Osteoblast (primary cell): ENCODE measurements at regions not wholly inside any gene's neighbourhood (a gene's known extent, or its start where the extent isn't known, plus 50 kb on each side); places are given as distances from the start of the nearest gene placed in this dataset.

Experiments
- DNase-seq: peaks from one replicate; pipeline ENCODE4 v3.0.0; 2011; ENCODE audit warnings: low spot score, mixed read lengths; ENCODE audit not compliant: insufficient read length; ENCODE audit errors: missing footprints
- H2AFZ ChIP-seq: 2 replicates; pipeline ENCODE4 v1.6.0; 2011; ENCODE audit warnings: mild to moderate bottlenecking, low read length
- H3K27ac ChIP-seq: 2 replicates; pipeline ENCODE4 v1.5.1; 2011; ENCODE audit warnings: mild to moderate bottlenecking, low read depth, low read length, moderate library complexity
- H3K27me3 ChIP-seq: 2 replicates; pipeline ENCODE4 v1.6.0; 2012; ENCODE audit warnings: mild to moderate bottlenecking, control low read depth, inconsistent platforms, low read length, moderate library complexity; ENCODE audit not compliant: insufficient read depth
- H3K36me3 ChIP-seq: 2 replicates; pipeline ENCODE4 v1.5.1; 2011; ENCODE audit warnings: mild to moderate bottlenecking, low read length, control low read depth, moderate library complexity; ENCODE audit not compliant: insufficient read depth
- H3K4me1 ChIP-seq: 2 replicates; pipeline ENCODE4 v1.5.1; 2011; ENCODE audit warnings: mild to moderate bottlenecking, low read length, control low read depth, moderate library complexity; ENCODE audit not compliant: insufficient read depth
- H3K4me2 ChIP-seq: 2 replicates; pipeline ENCODE4 v1.6.0; 2011; ENCODE audit warnings: mild to moderate bottlenecking, low read length; ENCODE audit not compliant: insufficient read depth
- H3K4me3 ChIP-seq: fragments of 200-600 bp; sonication (generic); 3 replicates; pipeline ENCODE4 v1.5.1; 2012; ENCODE audit warnings: mild to moderate bottlenecking, low read length, inconsistent platforms; ENCODE audit not compliant: insufficient read depth
- H3K79me2 ChIP-seq: 2 replicates; pipeline ENCODE4 v1.6.0; 2012; ENCODE audit warnings: mild to moderate bottlenecking, low read length, control low read depth, inconsistent platforms; ENCODE audit not compliant: insufficient read depth
- H3K9me3 ChIP-seq: 2 replicates; pipeline ENCODE4 v1.5.1; 2011; ENCODE audit warnings: low read depth, low read length, control low read depth
- H4K20me1 ChIP-seq: 2 replicates; pipeline ENCODE4 v1.6.0; 2012; ENCODE audit warnings: mild to moderate bottlenecking, low read length, control low read depth; ENCODE audit not compliant: insufficient read depth
- TF ChIP-seq, protein P1 (sequence below): IDR thresholded peaks from 2 replicates; pipeline ENCODE4 v1.5.1; 2011; ENCODE audit warnings: mild to moderate bottlenecking, low read depth, low read length, moderate library complexity; ENCODE audit errors: extremely low read depth

DNA sequence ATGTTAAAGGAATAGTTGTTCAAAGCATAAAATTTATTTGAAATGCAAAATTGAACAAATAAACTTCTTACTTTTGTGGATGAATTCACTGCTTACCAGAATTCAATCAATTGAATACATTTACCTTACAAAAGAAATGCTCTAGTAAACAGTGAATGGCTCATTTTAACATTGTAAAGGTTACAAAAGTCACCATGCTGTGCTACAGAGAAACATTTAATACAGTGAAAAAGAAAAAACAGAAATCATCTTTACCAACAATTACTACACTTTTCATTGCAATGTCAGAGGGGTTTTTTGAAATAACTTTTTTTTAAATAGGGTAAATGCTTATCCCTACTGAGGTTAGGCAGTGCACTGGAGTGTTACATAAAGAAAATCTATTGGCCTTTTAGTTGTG, 853.0 kb downstream of the NCAM2 start:
- DNase-seq: no peak
- H3K9me3 ChIP-seq: peaks cover 2% of the 10 kb centered on the region
- no peaks in the 10 kb centered on the region for H3K27me3 ChIP-seq
- H3K4me3 ChIP-seq: no peak overlapping the region
- no peaks in the 10 kb centered on the region for H4K20me1 ChIP-seq
- no peaks in the 10 kb centered on the region for H3K79me2 ChIP-seq
- H3K36me3 ChIP-seq: no peaks in the 10 kb centered on the region
- H2AFZ ChIP-seq: no peak overlapping the region
- H3K4me1 ChIP-seq: no peaks in the 10 kb centered on the region
- no peak overlapping the region for H3K27ac ChIP-seq
- TF ChIP-seq, protein P1, sequence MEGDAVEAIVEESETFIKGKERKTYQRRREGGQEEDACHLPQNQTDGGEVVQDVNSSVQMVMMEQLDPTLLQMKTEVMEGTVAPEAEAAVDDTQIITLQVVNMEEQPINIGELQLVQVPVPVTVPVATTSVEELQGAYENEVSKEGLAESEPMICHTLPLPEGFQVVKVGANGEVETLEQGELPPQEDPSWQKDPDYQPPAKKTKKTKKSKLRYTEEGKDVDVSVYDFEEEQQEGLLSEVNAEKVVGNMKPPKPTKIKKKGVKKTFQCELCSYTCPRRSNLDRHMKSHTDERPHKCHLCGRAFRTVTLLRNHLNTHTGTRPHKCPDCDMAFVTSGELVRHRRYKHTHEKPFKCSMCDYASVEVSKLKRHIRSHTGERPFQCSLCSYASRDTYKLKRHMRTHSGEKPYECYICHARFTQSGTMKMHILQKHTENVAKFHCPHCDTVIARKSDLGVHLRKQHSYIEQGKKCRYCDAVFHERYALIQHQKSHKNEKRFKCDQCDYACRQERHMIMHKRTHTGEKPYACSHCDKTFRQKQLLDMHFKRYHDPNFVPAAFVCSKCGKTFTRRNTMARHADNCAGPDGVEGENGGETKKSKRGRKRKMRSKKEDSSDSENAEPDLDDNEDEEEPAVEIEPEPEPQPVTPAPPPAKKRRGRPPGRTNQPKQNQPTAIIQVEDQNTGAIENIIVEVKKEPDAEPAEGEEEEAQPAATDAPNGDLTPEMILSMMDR: no peak
- H3K4me2 ChIP-seq: no peak overlapping the region

DNA sequence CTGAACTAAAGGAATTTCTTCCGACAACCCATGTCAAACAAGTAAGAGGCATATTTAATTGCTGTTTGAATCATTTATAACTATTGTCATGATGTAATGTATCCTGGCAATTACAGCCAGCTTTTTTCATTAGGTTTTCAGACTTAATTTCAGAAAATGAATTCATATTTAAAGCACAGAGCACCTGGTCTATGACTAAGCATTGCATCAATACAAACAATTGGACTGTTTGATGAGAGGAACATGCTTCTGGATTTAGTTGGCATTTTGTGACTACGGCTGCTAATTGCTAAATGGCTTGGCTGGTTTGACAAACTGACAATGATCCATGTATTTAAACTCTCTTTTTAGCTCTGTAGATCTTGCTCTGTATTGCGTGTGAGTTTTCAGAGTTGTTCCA, 853.4 kb downstream of the NCAM2 start:
- peaks cover 2% of the 10 kb centered on the region for H3K9me3 ChIP-seq
- no peak overlapping the region for H3K4me3 ChIP-seq
- DNase-seq: no peak
- no peak overlapping the region for H3K27ac ChIP-seq
- no peaks in the 10 kb centered on the region for H3K27me3 ChIP-seq
- H3K36me3 ChIP-seq: no peaks in the 10 kb centered on the region
- no peak overlapping the region for H2AFZ ChIP-seq
- H3K4me2 ChIP-seq: no peak overlapping the region
- no peaks in the 10 kb centered on the region for H3K79me2 ChIP-seq
- no peaks in the 10 kb centered on the region for H4K20me1 ChIP-seq
- no peaks in the 10 kb centered on the region for H3K4me1 ChIP-seq
- TF ChIP-seq, protein P1: no peak

DNA sequence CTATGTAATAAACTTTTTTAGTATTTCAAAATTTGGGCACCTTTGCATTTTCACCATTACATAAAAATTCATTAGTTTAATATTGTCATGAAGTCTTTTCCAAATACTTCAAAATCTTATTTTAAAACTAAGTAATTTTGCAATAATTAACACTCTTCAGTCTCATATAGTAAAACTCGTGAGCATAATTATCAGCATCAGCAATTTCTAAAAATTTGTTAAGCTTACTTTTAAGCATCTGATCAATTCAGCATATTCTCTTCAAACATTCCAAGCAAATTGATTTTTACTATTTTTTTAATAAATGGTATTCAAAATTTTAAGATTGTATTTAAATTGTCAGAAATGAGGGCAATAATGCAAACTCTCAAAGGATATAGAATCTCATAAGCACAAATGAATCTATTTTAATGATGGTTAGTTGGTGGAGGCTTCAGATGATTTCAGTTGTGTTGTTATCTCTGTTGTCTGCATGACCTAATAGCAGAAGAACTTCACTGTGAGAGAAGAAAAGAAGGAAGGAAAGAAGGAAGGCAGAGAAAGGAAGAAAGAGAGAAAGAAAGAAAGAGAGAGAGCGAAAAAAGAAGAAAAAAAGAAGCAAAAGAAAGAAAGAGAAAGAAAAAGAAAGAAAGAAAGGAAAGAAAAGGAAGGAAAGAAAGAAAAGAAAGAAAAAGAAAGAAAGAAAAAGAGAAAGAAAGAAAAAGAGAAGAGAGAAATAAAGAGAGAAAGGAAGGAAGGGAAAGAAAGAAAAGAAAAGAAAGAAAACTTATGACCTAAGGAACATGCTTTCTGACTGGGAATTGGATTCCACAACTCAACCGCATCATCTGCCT, 860.5 kb downstream of the NCAM2 start:
- Histone ChIP-seq H3K27ac (no peak overlapping the region), H3K4me1 (no peaks in the 10 kb centered on the region), H3K79me2 (no peaks in the 10 kb centered on the region), H2AFZ (no peak overlapping the region), H3K4me3 (no peak overlapping the region), H3K27me3 (no peaks in the 10 kb centered on the region), H3K9me3 (no peaks in the 10 kb centered on the region), H4K20me1 (no peaks in the 10 kb centered on the region), H3K4me2 (no peak overlapping the region), H3K36me3 (no peaks in the 10 kb centered on the region)
- no peak for DNase-seq
- TF ChIP-seq, protein P1: no peak

DNA sequence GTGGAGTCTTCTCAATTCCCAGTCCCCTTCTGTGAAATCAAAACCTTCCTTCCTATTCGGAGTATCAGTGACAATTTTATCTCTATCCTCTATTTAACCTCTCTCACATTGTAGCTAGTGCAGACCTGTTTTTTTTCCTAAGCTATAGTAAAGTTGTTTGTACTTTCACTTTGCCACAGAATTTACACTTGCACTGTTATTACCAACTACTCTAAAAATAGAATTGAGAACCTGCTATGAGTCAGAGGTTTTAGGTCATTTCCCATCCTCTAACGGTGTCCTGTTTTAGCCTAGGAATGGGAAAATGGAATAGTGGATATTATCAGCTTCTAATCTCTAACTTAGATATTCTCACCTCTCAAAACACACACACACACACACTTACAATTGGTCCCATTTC, 862.7 kb downstream of the NCAM2 start:
- TF ChIP-seq, protein P1: no peak
- no peaks in the 10 kb centered on the region for H3K36me3 ChIP-seq
- H3K27me3 ChIP-seq: no peaks in the 10 kb centered on the region
- no peaks in the 10 kb centered on the region for H3K9me3 ChIP-seq
- H4K20me1 ChIP-seq: no peaks in the 10 kb centered on the region
- H3K4me2 ChIP-seq: no peak overlapping the region
- H3K4me1 ChIP-seq: no peaks in the 10 kb centered on the region
- DNase-seq: no peak
- H2AFZ ChIP-seq: no peak overlapping the region
- no peaks in the 10 kb centered on the region for H3K79me2 ChIP-seq
- no peak overlapping the region for H3K27ac ChIP-seq
- no peak overlapping the region for H3K4me3 ChIP-seq
